T-helper 17 cell (primary cell): ENCODE measurements at regions not wholly inside any gene's neighbourhood (a gene's known extent, or its start where the extent isn't known, plus 50 kb on each side); places are given as distances from the start of the nearest gene placed in this dataset.
"Not testable (repeated sequence)": the region's sequence is repeated elsewhere in the genome, so short reads cannot be mapped to it uniquely, and the experiment has no call there.

Experiments
- ATAC-seq: fragments of 150-1000 bp; cut with Tn5 transposase; 2 replicates; pipeline ENCODE4 v1.10.0; 2021; ENCODE audit warnings: mild to moderate bottlenecking, moderate library complexity
- DNase-seq, 3 donors: peaks; one replicate each; pipeline versions ENCODE4 v3.0.0 to v3.0.0-alpha.2; 2020 to 2021
- H3K9me3 ChIP-seq: one replicate; pipeline ENCODE4 v1.7.0; 2013; ENCODE audit warnings: low read length, mild to moderate bottlenecking; ENCODE audit not compliant: control insufficient read depth, poor library complexity, severe bottlenecking
- H3K27ac Mint-ChIP-seq: one replicate; pipeline ENCODE4 v1.8.0; 2022; ENCODE audit warnings: mild to moderate bottlenecking, moderate library complexity, mixed read lengths
- H3K27me3 Mint-ChIP-seq: one replicate; pipeline ENCODE4 v1.8.0; 2022; ENCODE audit warnings: mixed read lengths
- H3K36me3 Mint-ChIP-seq: one replicate; pipeline ENCODE4 v1.8.0; 2022; ENCODE audit warnings: low read depth, mixed read lengths
- H3K4me1 Mint-ChIP-seq: one replicate; pipeline ENCODE4 v1.8.0; 2022; ENCODE audit warnings: mild to moderate bottlenecking, mixed read lengths
- H3K4me3 Mint-ChIP-seq: one replicate; pipeline ENCODE4 v1.8.0; 2022; ENCODE audit warnings: mild to moderate bottlenecking, moderate library complexity, mixed read lengths

DNA sequence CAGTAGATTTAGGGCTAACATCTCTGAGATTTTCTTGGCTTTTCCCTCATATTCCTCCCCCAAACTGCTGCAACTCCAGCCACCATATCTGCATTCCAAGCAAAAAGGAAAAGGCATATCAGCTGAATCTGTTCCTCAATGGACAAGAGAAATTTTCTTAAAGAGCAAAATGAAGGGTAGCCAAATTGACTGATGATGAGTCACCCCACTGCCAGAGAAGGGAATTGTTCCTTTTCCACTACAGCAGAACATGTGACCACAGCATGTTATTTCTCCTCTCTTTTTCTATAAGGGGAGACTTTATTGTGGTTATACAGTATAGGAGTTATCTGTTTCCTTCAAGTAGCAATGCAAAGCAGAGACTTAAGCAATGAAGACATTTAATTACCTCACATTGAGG is 172.5 kb downstream of the MTHFS start:
- ATAC-seq (no peak), DNase-seq (no peak)
- Mint-ChIP-seq H3K27me3 (peaks cover 30% of the 10 kb centered on the region), H3K4me3 (no peak overlapping the region), H3K36me3 (no peaks in the 10 kb centered on the region), H3K27ac (no peak overlapping the region), H3K4me1 (no peaks in the 10 kb centered on the region)
- no peaks in the 10 kb centered on the region for H3K9me3 ChIP-seq

DNA sequence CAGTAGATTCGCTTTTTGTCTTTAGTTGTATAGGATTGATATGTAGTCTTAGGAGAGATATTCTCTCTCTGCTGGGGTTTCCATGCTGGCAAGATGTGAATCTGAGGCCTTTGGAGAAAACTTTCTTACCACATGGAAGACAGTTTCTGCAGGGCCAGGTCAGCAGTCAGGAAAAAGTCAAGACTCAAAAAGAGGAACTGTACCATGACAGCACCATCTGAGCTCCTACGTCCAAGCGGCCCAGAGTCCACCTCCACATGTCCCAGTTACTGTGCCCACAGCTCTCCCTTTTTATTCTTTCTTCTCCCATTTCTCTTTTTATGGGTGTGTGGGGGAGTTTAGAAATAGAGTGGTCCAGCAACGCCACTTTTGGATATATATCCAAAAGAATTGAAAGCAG is 172.0 kb downstream of the MTHFS start:
- ATAC-seq (no peak), DNase-seq (no peak)
- H3K36me3 Mint-ChIP-seq: peaks cover 4% of the 10 kb centered on the region
- peaks cover 35% of the 10 kb centered on the region for H3K27me3 Mint-ChIP-seq
- H3K4me1 Mint-ChIP-seq: no peaks in the 10 kb centered on the region
- H3K9me3 ChIP-seq: no peaks in the 10 kb centered on the region
- H3K27ac Mint-ChIP-seq: no peak overlapping the region
- no peak overlapping the region for H3K4me3 Mint-ChIP-seq

DNA sequence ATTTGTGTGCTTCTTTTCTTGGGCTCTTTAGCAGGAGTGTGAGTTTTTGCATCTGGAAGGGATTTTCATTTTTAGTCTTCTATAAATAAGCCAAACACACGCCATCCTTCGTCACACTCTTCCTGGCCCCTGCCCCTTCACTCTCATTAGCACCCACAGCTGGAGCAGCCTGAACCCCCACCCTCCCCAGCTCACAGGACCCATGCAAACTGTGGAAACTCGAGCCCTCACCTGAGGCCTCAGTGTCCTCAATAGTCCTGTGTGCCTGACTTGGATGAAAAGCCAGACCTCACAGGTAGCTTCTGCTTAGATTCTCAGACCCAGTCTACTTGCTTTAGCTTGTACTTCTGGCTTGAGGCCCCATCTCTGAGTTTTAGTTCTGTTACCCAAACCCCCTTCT is 167.9 kb downstream of the MTHFS start:
- DNase-seq (no peak), ATAC-seq (no peak)
- Mint-ChIP-seq H3K4me3 (no peak overlapping the region), H3K36me3 (peaks cover 4% of the 10 kb centered on the region), H3K27me3 (peaks cover 40% of the 10 kb centered on the region), H3K4me1 (no peaks in the 10 kb centered on the region), H3K27ac (no peak overlapping the region)
- no peaks in the 10 kb centered on the region for H3K9me3 ChIP-seq

DNA sequence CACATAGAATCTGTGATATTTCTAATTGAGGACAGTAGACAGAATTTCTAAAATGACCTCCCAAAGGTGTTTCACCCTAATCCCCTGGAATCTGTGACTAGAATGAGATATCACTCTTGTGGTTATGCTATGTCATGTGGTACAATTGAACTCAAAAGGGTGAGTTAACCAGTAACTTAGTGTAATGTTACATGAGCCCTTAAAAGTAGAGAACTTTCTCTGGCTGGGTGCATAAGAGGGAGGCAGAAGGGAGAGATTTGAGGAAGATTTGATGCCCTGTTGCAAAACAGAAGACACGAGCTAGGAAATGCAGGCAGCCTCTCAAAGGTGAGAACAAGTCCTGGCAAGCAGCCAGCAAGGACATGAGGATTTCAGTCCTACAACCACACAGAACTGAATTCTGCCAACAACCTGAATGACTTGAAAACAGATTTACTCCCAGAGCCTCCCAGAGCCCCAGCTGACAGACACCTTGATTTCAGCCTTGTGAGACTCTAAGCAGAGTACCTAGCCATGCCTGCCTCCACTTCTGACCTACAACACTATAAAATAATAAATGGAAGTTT is 160.3 kb downstream of the MTHFS start:
- no peaks in the 10 kb centered on the region for H3K36me3 Mint-ChIP-seq
- DNase-seq (no peak), ATAC-seq (no peak)
- H3K4me3 Mint-ChIP-seq: no peak overlapping the region
- H3K4me1 Mint-ChIP-seq: no peaks in the 10 kb centered on the region
- no peak overlapping the region for H3K27ac Mint-ChIP-seq
- H3K27me3 Mint-ChIP-seq: peaks cover 35% of the 10 kb centered on the region
- H3K9me3 ChIP-seq: no peaks in the 10 kb centered on the region

DNA sequence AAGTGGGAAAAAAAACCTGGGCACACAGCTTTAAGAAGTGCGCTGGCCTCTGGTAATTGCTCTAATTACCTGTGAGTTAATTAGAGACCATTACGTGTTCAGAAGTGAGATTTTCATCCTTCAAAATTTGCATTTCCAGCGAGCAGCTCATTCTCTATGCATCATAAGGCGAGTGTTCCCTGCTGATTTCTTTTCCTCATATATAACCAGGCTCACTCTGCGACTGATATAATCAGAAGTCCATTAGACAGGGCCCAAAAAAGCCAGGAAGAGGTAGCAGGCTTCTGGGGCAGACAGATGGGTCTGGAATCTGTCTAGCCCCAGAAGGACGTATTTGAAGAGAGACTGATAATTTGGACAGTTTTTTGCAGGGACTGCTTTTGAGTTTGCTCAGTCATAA is 158.7 kb downstream of the MTHFS start:
- Mint-ChIP-seq H3K4me1 (no peaks in the 10 kb centered on the region), H3K36me3 (no peaks in the 10 kb centered on the region), H3K27ac (no peak overlapping the region), H3K27me3 (peaks cover 30% of the 10 kb centered on the region), H3K4me3 (no peak overlapping the region)
- no peaks in the 10 kb centered on the region for H3K9me3 ChIP-seq
- no peak for ATAC-seq
- no peak for DNase-seq

DNA sequence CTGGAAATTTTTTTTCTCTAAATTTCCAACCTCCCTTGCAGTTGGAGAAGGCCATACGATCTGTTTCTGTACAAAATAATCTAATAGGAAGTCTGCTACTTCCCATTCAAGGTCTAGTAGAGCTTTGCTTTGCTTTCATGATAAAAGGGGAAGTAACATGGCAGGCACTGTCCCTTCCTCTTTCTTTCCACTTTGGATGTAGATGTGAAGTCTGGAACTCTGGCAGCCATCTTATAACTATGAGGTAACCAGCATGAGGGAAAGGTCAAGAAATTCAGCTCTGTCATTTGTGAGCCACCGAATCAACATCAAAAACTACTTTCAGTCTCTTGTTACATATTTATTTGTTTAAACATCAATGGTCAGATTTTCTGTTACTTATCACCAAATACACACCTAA is 156.3 kb downstream of the MTHFS start:
- Mint-ChIP-seq H3K4me3 (no peak overlapping the region), H3K36me3 (no peaks in the 10 kb centered on the region), H3K27me3 (peaks cover 24% of the 10 kb centered on the region), H3K4me1 (no peaks in the 10 kb centered on the region), H3K27ac (no peak overlapping the region)
- DNase-seq: no peak
- ATAC-seq: no peak
- H3K9me3 ChIP-seq: no peaks in the 10 kb centered on the region

DNA sequence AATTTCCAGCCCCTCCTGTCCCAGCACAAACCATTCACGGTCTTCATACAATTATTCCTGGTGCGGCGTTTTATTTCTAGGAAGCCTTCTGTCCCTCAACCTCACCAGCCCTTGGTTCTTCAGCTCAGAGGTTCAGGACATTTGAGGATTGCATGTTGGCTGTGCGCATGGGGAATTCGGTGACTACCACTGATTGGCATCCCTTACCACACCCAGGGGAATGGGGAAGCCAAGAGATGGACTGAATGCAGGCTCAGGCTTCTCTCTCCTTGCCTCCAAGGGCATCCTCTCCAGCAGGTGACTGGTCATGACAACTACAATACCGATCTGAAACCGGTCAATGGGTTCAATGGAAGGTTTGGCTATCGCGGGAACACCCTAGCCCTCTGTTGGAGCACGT is 153.8 kb downstream of the MTHFS start:
- Mint-ChIP-seq H3K36me3 (no peaks in the 10 kb centered on the region), H3K4me3 (no peak overlapping the region), H3K4me1 (no peaks in the 10 kb centered on the region), H3K27ac (no peak overlapping the region), H3K27me3 (peaks cover 11% of the 10 kb centered on the region)
- no peak for ATAC-seq
- H3K9me3 ChIP-seq: no peaks in the 10 kb centered on the region
- DNase-seq: no peak

DNA sequence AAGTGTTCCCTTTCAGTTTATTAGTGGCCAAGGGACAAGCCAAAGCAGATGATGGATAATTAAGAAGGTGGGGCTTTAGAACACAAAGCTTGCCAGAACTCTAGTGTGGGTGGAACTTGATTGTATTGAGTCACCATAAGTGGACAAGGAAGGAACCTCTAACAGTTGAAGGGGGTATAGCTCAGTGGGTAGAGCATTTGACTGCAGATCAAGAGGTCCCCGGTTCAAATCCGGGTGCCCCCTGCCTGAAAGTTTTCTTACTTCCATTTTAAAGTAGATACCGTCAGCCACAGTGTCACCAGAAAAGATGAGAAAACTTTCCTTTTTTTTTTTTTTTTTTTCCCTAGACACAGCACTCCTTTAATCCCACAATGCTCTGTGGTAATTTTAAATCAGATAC is 152.3 kb downstream of the MTHFS start:
- not testable (repeated sequence) for H3K36me3 Mint-ChIP-seq, H3K9me3 ChIP-seq, H3K4me1 Mint-ChIP-seq, H3K27ac Mint-ChIP-seq, DNase-seq, H3K27me3 Mint-ChIP-seq, ATAC-seq, H3K4me3 Mint-ChIP-seq

DNA sequence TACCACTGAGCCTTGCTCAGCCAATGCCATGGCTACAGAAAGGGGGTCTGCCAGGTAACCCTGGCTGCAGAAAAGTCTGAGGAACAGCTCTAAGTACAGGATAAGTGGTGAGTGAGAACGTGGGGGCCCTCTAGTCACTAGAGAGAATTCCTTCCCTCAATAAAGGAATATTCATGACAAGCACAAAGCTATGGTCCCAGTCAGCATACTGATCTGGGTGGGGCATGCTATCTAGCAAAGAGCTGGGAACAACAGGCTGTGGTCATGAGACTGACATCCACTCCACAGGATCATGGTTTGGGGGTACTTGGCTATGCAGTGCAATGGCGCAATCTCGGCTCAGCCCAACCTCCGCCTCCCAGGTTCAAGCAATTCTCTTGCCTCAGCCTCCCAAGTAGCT is 140.4 kb downstream of the MTHFS start:
- Mint-ChIP-seq H3K36me3 (no peaks in the 10 kb centered on the region), H3K27ac (no peak overlapping the region)
- no peak for ATAC-seq

DNA sequence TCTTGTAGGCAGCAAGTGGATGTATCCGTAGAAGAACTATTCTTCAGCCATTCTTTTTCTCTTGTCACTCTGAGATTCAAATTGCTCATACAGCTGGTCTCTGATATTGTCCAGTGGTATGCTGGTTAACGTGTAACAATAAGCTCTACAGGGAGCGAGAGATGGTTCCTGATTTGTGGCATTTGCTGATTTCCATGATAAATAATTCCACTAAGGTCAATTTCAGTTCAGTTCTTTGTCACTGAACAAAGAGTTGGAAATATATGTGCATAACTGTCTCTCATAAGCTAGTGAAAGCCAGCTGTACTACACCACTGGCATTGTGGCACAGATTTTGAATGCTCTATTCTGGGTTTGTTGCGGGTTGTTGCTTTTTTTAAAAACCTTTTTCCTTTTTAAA is 131.7 kb downstream of the MTHFS start:
- no peak for ATAC-seq
- Mint-ChIP-seq H3K27me3 (peaks cover 54% of the 10 kb centered on the region), H3K27ac (no peak overlapping the region), H3K4me3 (no peak overlapping the region), H3K36me3 (no peaks in the 10 kb centered on the region), H3K4me1 (no peaks in the 10 kb centered on the region)
- H3K9me3 ChIP-seq: no peaks in the 10 kb centered on the region
- no peak for DNase-seq

More for the DNA sequence above, 140.4 kb downstream of the MTHFS start:
- Mint-ChIP-seq H3K4me1 (no peaks in the 10 kb centered on the region), H3K27me3 (peaks cover 24% of the 10 kb centered on the region), H3K4me3 (no peak overlapping the region)
- DNase-seq: no peak
- H3K9me3 ChIP-seq: no peaks in the 10 kb centered on the region

DNA sequence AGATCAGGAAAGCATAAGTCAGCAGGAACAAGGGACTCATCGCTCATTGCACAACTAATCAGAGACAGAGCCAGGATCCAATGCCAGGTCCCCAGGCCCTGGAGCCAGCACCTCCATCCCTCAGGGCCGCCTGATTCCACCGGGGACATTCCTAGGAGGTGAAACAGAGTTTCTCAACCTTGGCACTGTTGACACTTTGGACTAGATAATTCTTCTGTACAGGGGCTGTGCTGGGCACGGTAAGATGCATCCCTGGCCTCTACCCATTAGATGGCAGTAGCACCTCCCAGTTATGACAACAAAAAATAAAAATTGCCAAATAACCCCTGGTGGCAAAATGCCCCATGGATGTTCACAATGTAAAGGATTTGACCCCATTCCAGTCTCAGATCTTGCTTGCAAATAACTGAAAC is 127.7 kb downstream of the MTHFS start:
- ATAC-seq (no peak), DNase-seq (no peak)
- H3K27me3 Mint-ChIP-seq: peaks cover 50% of the 10 kb centered on the region
- H3K4me1 Mint-ChIP-seq: no peaks in the 10 kb centered on the region
- no peak overlapping the region for H3K27ac Mint-ChIP-seq
- H3K9me3 ChIP-seq: no peaks in the 10 kb centered on the region
- H3K4me3 Mint-ChIP-seq: no peak overlapping the region
- no peaks in the 10 kb centered on the region for H3K36me3 Mint-ChIP-seq

DNA sequence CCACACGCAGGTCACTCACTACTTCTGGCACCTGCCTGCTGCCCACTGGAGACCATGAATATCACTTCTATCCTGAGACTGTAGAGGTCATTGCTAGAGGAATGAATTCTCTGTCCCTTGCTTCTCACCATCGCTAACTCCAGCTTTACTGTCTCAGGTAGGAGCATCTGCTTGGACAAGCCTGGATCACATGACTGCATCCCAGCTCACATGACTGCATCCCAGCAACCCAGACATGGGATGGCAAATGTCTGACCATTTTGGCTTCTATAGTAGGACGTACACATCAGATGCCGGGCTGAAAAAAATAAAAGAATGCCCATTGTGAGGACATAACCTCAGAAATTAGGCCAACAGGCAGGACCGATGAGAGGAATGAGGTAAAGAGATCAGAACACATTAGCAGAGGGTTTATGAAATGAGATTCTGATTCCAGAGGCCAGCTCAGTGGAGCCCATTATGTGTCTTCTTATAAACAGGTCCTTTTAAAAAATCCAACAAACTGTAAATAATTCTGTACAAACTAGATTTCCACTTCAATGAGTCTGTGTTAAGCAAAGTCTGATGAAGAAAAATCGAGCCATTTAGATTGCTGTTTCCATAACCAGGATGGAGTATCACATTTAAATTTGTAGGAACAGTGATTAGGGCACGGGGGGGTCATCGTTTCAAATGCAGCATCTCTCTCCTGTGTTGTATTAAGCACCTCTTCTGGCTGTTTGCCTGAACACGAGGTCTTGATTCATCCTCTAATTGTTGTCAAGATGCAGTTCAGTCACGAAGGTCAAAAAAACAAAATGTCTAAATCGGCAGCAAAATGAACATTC is 126.7 kb downstream of the MTHFS start:
- Mint-ChIP-seq H3K36me3 (no peaks in the 10 kb centered on the region), H3K4me3 (no peak overlapping the region), H3K27ac (no peak overlapping the region), H3K4me1 (no peaks in the 10 kb centered on the region), H3K27me3 (peaks cover 42% of the 10 kb centered on the region)
- ATAC-seq (no peak), DNase-seq (no peak)
- no peaks in the 10 kb centered on the region for H3K9me3 ChIP-seq

DNA sequence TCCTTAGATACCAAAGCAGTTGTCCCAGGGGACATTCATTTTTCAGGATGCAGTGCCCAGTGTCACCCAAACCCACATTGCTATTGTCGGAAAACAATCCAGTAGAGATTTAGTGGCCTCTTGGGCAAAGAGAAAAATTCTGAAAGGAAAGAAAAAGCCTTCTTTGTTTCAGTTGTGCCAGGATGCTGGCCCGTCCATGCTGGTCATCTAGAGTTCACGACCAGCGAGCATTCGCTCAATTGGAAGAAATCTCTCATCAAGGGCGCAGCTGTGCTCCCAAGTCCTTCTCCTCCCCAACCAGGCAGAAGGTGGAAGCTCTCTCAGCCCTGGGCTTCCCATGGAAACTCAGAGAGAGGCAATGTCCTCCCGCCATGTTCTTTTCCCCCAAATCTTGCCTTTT is 123.7 kb downstream of the MTHFS start:
- ATAC-seq (no peak), DNase-seq (no peak)

DNA sequence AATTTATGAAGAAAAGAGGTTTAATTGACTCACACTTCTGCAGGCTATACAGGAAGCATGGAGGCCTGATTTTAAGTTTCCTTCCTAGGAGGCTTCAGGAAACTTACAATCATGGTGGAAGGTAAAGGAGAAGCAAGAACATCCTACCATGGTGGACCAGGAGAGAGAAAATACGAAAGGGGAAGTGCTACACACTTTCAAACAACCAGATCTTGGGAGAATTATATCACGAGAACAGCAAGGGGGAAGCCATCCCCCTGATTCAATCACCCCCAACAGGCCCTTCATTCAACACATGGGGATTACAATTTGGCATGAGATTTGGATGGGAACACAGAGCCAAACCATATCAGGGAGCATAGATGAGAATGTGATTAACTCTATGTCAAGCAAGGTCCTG is 121.0 kb downstream of the MTHFS start:
- Mint-ChIP-seq H3K4me3 (no peak overlapping the region), H3K36me3 (no peaks in the 10 kb centered on the region), H3K27ac (no peak overlapping the region), H3K27me3 (peaks cover 6% of the 10 kb centered on the region), H3K4me1 (no peaks in the 10 kb centered on the region)
- H3K9me3 ChIP-seq: no peaks in the 10 kb centered on the region
- ATAC-seq (no peak), DNase-seq (no peak)

More for the DNA sequence above, 123.7 kb downstream of the MTHFS start:
- Mint-ChIP-seq H3K4me3 (no peak overlapping the region), H3K4me1 (no peaks in the 10 kb centered on the region), H3K36me3 (no peaks in the 10 kb centered on the region), H3K27ac (no peak overlapping the region), H3K27me3 (peaks cover 21% of the 10 kb centered on the region)
- H3K9me3 ChIP-seq: no peaks in the 10 kb centered on the region
